ENCODE measurements at regions not wholly inside any gene's neighbourhood (a gene's known extent, or its start where the extent isn't known, plus 50 kb on each side); places are given as distances from the start of the nearest gene placed in this dataset.
"Not testable (repeated sequence)": the region's sequence is repeated elsewhere in the genome, so short reads cannot be mapped to it uniquely, and the experiment has no call there.

GRCh38 chr4:10388146-10388545 is 69.1 kb downstream of the ZNF518B start:
- H3K27ac Mint-ChIP-seq; H3K9me3 Mint-ChIP-seq (ENCODE audit: insufficient read depth); H3K4me3 ChIP-seq (ENCODE audit: control extremely low read depth in 1 of 5, extremely low read depth in 1 of 5, insufficient read depth in 1 of 5, low read depth in 2 of 5, low read length in 4 of 5); H3K4me1 ChIP-seq (ENCODE audit: control insufficient read depth in 2 of 2, insufficient read depth in 2 of 2, low read length in 2 of 2); ATAC-seq (ENCODE audit: low read depth); H3K9me3 ChIP-seq (ENCODE audit: control extremely low read depth in 1 of 3, control insufficient read depth in 2 of 3, insufficient read depth in 1 of 3, low read length in 2 of 3); H3K4me3 Mint-ChIP-seq; H3K27ac ChIP-seq (ENCODE audit: low read length in 2 of 2); H3K79me2 ChIP-seq (ENCODE audit: control insufficient read depth, insufficient read depth, low read length); H3K27me3 ChIP-seq (replicated peaks in 1 of 4; ENCODE audit: control extremely low read depth in 1 of 4, control insufficient read depth in 3 of 4, insufficient read depth in 4 of 4, low read length in 3 of 4); POLR2A ChIA-PET; H3K9ac ChIP-seq (ENCODE audit: low read length); H4K20me1 ChIP-seq (ENCODE audit: control insufficient read depth, insufficient read depth, low read length, poor library complexity, severe bottlenecking); intact Hi-C loops (cut with micrococcal nuclease); H3K4me2 ChIP-seq (replicated peaks; ENCODE audit: low read depth, low read length, poor library complexity, severe bottlenecking); H2AFZ ChIP-seq (ENCODE audit: insufficient read depth, low read depth, low read length, poor library complexity, severe bottlenecking); H3K4me1 Mint-ChIP-seq; H3K27me3 Mint-ChIP-seq; CTCF ChIA-PET; DNase-seq; H3K36me3 ChIP-seq (replicated peaks in 1 of 2; ENCODE audit: control extremely low read depth in 1 of 2, control insufficient read depth in 1 of 2, extremely low read depth in 1 of 2, insufficient read depth in 2 of 2, low read length in 1 of 2): not testable (repeated sequence)
- no CpG with 5 or more reads among the region's 3 CpGs for WGBS (ENCODE audit: insufficient coverage)

- Mint-ChIP-seq H3K27ac (no peak overlapping the region), H3K9me3 (ENCODE audit: insufficient read depth) (peaks cover 4% of the 10 kb centered on the region), H3K4me3 (no peak overlapping the region), H3K4me1 (no peaks in the 10 kb centered on the region), H3K27me3 (peaks cover 3% of the 10 kb centered on the region)
- Histone ChIP-seq H3K9me3 (ENCODE audit: control extremely low read depth in 1 of 3, control insufficient read depth in 2 of 3, insufficient read depth in 1 of 3, low read length in 2 of 3) (no peaks in the 10 kb centered on the region), H3K4me2 (replicated peaks; ENCODE audit: low read depth, low read length, poor library complexity, severe bottlenecking) (no peak overlapping the region), H3K79me2 (ENCODE audit: control insufficient read depth, insufficient read depth, low read length) (no peaks in the 10 kb centered on the region), H2AFZ (ENCODE audit: insufficient read depth, low read depth, low read length, poor library complexity, severe bottlenecking) (no peak overlapping the region), H3K27me3 (replicated peaks in 1 of 4; ENCODE audit: control extremely low read depth in 1 of 4, control insufficient read depth in 3 of 4, insufficient read depth in 4 of 4, low read length in 3 of 4) (peaks cover 0 to 3% (median 0%) of the 10 kb centered on the region in 4 experiments), H4K20me1 (ENCODE audit: control insufficient read depth, insufficient read depth, low read length, poor library complexity, severe bottlenecking) (no peaks in the 10 kb centered on the region), H3K27ac (ENCODE audit: low read length in 2 of 2) (no peak overlapping the region), H3K9ac (ENCODE audit: low read length) (no peak overlapping the region), H3K4me3 (ENCODE audit: control extremely low read depth in 1 of 5, extremely low read depth in 1 of 5, insufficient read depth in 1 of 5, low read depth in 2 of 5, low read length in 4 of 5) (no peak overlapping the region), H3K4me1 (ENCODE audit: control insufficient read depth in 2 of 2, insufficient read depth in 2 of 2, low read length in 2 of 2) (no peaks in the 10 kb centered on the region), H3K36me3 (replicated peaks in 1 of 2; ENCODE audit: control extremely low read depth in 1 of 2, control insufficient read depth in 1 of 2, extremely low read depth in 1 of 2, insufficient read depth in 2 of 2, low read length in 1 of 2) (no peaks in the 10 kb centered on the region)
- DNase-seq (no peak), ATAC-seq (ENCODE audit: low read depth) (no peak)
- TF ChIP-seq CTCF (IDR thresholded peaks at IDR 0.05): no peak
- TF ChIP-seq EZH2 (IDR thresholded peaks at IDR 0.05; ENCODE audit: borderline replicate concordance, insufficient read depth, low read depth, low read length, poor library complexity, severe bottlenecking): no peak
- intact Hi-C loops (cut with micrococcal nuclease): no loop called here
- 100% methylated on average over 1 of the region's 3 CpGs for WGBS (ENCODE audit: insufficient coverage)
- ChIA-PET CTCF (no interaction called here), POLR2A (no interaction called here)
Observed at GRCh38 chr4:10385994-10386394, 71.2 kb downstream of the ZNF518B start.

All from B cell (primary cell).